ENCODE measurements at regions not wholly inside any gene's neighbourhood (a gene's known extent, or its start where the extent isn't known, plus 50 kb on each side); places are given as distances from the start of the nearest gene placed in this dataset.
"Not testable (repeated sequence)": the region's sequence is repeated elsewhere in the genome, so short reads cannot be mapped to it uniquely, and the experiment has no call there.

DNA sequence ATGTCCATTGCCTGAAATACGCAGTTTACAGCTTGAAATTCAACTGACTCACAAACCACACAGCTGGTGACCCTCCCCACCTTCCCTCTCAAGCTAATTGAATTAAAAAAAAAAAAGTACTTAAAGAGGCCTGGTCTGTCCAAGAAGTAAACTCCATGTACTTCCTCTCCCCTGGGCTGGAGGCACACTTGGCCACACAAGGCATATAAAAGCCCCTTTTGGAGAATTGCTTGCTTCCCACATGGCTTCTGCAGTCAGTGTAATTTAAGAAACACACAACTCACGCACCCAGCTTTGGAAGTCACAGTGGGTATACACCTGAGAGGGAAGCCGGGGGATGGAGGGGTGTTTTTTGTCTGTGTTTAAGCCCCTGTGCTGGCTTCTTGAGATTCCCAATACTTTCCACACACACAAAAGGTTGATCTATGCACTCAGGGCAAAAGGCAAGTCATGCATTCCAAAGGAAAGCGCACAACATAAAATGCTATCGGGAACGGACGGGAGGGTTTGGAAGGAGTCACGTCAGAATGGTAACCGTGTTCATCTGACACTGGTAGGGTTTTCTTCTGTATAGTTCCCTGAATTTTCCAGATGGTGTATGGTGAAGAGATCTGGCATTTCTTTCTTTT lies 106.6 kb upstream of the ALDH1A3 start:
- no peak for DNase-seq

DNA sequence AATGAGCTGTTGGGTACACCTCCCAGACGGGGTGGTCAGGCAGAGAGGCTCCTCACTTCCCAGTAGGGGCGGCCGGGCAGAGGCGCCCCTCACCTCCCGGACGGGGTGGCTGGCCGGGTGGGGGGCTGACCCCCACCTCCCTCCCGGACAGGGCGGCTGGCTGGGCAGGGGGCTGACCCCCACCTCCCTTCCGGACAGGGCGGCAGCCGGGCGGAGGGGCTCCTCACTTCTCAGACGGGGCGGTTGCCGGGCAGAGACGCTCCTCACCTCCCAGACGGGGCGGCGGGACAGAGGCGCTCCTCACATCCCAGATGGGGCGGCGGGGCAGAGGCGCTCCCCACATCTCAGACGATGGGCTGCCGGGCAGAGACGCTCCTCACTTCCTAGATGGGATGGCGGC lies 105.6 kb upstream of the ALDH1A3 start:
- H3K27ac ChIP-seq; H3K27me3 ChIP-seq; H3K36me3 ChIP-seq; H3K9me3 ChIP-seq; DNase-seq; intact Hi-C loops (cut with DNase I); H3K4me3 ChIP-seq: not testable (repeated sequence)
- 97% methylated on average over 28 of the region's 28 CpGs for WGBS, 2 donors
- H3K4me1 ChIP-seq: peaks cover 0 to 25% (median 15%) of the 10 kb centered on the region in 4 donors

More for the DNA sequence above, 106.6 kb upstream of the ALDH1A3 start:
- TF ChIP-seq EP300 (IDR thresholded peaks at IDR 0.05) (no peak), POLR2A (IDR thresholded peaks at IDR 0.05) (no peak), POLR2AphosphoS5 (IDR thresholded peaks at IDR 0.05) (no peak)
- TF ChIP-seq, protein P1, sequence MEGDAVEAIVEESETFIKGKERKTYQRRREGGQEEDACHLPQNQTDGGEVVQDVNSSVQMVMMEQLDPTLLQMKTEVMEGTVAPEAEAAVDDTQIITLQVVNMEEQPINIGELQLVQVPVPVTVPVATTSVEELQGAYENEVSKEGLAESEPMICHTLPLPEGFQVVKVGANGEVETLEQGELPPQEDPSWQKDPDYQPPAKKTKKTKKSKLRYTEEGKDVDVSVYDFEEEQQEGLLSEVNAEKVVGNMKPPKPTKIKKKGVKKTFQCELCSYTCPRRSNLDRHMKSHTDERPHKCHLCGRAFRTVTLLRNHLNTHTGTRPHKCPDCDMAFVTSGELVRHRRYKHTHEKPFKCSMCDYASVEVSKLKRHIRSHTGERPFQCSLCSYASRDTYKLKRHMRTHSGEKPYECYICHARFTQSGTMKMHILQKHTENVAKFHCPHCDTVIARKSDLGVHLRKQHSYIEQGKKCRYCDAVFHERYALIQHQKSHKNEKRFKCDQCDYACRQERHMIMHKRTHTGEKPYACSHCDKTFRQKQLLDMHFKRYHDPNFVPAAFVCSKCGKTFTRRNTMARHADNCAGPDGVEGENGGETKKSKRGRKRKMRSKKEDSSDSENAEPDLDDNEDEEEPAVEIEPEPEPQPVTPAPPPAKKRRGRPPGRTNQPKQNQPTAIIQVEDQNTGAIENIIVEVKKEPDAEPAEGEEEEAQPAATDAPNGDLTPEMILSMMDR (IDR thresholded peaks at IDR 0.05): no peak
- H3K4me1 ChIP-seq: peaks cover 0 to 25% (median 15%) of the 10 kb centered on the region in 4 donors
- no peak overlapping the region for H3K27ac ChIP-seq
- intact Hi-C loops (cut with DNase I): no loop called here
- no peaks in the 10 kb centered on the region for H3K27me3 ChIP-seq
- no peaks in the 10 kb centered on the region for H3K36me3 ChIP-seq
- WGBS, 2 donors: 82% methylated on average over 9 of the region's 9 CpGs
- H3K9me3 ChIP-seq: no peaks in the 10 kb centered on the region
- no peak overlapping the region for H3K4me3 ChIP-seq

DNA sequence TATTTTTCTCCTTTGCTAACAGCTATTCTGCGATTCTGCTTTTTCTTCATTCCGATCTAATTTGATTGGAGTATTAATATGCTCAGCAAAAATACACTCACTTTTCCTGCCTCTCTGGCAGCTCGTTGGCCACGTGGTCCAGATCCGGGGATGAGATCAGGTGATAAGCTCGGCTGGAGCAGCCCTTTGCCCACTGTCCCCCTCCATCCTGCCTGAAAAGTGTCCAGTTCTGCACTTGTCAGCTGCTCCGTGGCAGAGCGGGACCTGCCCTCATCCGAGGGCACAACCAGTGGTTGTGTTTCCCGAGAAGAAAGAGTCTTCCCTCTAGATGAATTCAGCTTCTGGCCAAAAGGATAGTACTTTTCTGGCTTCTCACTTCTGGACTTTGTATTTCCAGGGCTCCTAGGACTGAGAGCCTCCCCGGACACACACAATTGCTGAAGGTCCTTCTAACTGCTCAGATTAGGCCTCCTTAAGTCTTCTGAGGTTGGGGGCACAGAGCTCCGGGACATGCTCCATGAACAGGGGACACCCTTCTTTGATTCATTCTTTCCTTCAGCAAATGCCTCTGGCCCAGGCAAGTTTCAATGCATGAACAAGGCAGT lies 103.9 kb upstream of the ALDH1A3 start:
- intact Hi-C loops (cut with DNase I): no loop called here
- Histone ChIP-seq H3K4me3 (no peak overlapping the region), H3K9me3 (no peaks in the 10 kb centered on the region), H3K36me3 (no peaks in the 10 kb centered on the region), H3K4me1 (peaks cover 0 to 19% (median 13%) of the 10 kb centered on the region in 4 donors), H3K27ac (no peak overlapping the region), H3K27me3 (no peaks in the 10 kb centered on the region)
- TF ChIP-seq EP300 (IDR thresholded peaks at IDR 0.05): no peak
- no peak for TF ChIP-seq POLR2A (IDR thresholded peaks at IDR 0.05)
- TF ChIP-seq, protein P1 (IDR thresholded peaks at IDR 0.05): no peak
- no peak for TF ChIP-seq POLR2AphosphoS5 (IDR thresholded peaks at IDR 0.05)
- 91 to 92% methylated on average over 12 of the region's 12 CpGs for WGBS, 2 donors
- DNase-seq: peak; percentile 17

DNA sequence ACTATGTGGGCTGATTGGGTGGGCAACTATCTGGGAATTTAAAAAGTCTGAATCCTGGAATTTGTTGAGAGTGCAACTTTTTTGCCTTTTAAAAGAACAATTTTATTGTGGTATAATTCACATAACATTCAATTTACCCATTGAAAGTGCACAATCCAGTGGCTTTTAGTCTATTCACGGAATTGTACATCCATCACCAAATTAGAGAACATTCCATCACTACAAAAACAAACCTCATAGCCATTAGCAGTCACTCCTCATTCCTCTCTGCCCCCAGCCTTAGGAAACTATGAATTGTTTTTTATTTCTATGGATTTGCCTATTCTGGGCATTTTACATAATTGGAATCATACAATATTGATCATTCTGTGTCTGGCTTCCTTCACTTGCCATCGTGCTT lies 101.8 kb upstream of the ALDH1A3 start:
- H3K9me3 ChIP-seq: no peaks in the 10 kb centered on the region
- 76 to 81% methylated on average over 2 of the region's 2 CpGs for WGBS, 2 donors

DNA sequence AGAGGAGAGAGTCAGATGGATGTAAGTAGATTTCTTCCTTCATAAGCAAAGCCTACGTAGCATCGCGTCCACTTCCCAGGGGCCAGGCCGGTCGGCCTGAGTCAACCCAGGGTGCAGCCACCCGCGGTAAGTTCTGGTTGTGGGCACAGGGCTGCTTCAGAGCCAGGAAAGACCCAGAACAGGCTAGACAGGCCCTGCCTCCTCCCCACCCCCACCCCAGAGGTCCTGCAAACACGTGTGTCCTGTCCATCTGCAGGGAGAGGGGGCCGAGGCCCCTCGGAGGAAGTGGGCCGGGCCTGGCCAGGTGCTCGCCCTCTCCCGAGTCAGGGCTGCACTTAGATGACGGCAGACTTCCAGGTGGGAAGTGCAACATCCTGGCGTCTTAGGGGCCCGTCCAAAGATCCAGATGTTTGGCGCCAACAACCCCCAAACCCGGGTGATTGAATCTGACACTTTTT lies 100.8 kb upstream of the ALDH1A3 start:
- Histone ChIP-seq H3K9me3 (no peaks in the 10 kb centered on the region), H3K4me3 (no peak overlapping the region), H3K4me1 (no peaks in the 10 kb centered on the region), H3K27ac (no peak overlapping the region), H3K27me3 (no peaks in the 10 kb centered on the region), H3K36me3 (no peaks in the 10 kb centered on the region)
- WGBS, 2 donors: 55 to 66% methylated on average over 18 of the region's 18 CpGs
- intact Hi-C loops (cut with DNase I): no loop called here
- TF ChIP-seq, protein P1 (IDR thresholded peaks at IDR 0.05): no peak
- TF ChIP-seq POLR2A (IDR thresholded peaks at IDR 0.05) (no peak), EP300 (IDR thresholded peaks at IDR 0.05) (no peak), POLR2AphosphoS5 (IDR thresholded peaks at IDR 0.05) (no peak)
- peak; percentile 57 for DNase-seq

More for the DNA sequence above, 101.8 kb upstream of the ALDH1A3 start:
- no peaks in the 10 kb centered on the region for H3K36me3 ChIP-seq
- TF ChIP-seq EP300 (IDR thresholded peaks at IDR 0.05): no peak
- TF ChIP-seq POLR2A (IDR thresholded peaks at IDR 0.05): no peak
- TF ChIP-seq POLR2AphosphoS5 (IDR thresholded peaks at IDR 0.05): no peak
- TF ChIP-seq, protein P1 (IDR thresholded peaks at IDR 0.05): no peak
- H3K4me1 ChIP-seq: no peaks in the 10 kb centered on the region
- H3K4me3 ChIP-seq: no peak overlapping the region
- intact Hi-C loops (cut with DNase I): no loop called here
- DNase-seq: no peak
- no peak overlapping the region for H3K27ac ChIP-seq
- no peaks in the 10 kb centered on the region for H3K27me3 ChIP-seq

Data from sigmoid colon (tissue), 6 donors.